ENCODE measurements at regions not wholly inside any gene's neighbourhood (a gene's known extent, or its start where the extent isn't known, plus 50 kb on each side); places are given as distances from the start of the nearest gene placed in this dataset.

DNA sequence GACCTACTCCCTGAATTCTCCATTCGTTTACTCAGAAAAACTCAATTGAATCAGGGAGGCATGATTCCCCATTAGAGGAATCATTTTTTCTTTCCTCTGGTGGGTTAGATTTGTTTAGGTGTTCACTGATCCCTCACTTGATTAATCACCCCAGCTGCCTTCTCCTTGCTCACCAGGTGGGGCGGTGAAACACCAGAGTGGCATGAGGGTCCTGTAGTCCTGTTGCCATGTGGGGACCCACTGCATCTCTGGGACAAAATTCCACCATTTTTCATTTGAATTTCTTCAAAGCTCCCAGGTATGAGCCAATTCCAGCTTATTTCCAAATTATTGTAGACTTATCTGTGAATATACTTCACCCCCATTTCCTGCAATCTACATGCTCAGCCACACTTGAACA lies 462.7 kb upstream of the ZNF507 start:
- H3K27me3 ChIP-seq (ENCODE audit: insufficient read depth): no peaks in the 10 kb centered on the region
- H3K36me3 ChIP-seq (replicated peaks in 1 of 2; ENCODE audit: control insufficient read depth in 1 of 2, insufficient read depth in 2 of 2, low read length in 1 of 2): no peaks in the 10 kb centered on the region
- no peak overlapping the region for H3K9ac ChIP-seq
- H3K4me3 ChIP-seq (ENCODE audit: low read depth in 2 of 2, low read length in 1 of 2): no peak overlapping the region
- H3F3A ChIP-seq (replicated peaks; ENCODE audit: insufficient read depth): no peaks in the 10 kb centered on the region
- 18% methylated on average over 2 of the region's 2 CpGs for WGBS (ENCODE audit: low lambda C conversion rate)
- H4K20me1 ChIP-seq (ENCODE audit: insufficient read depth): no peaks in the 10 kb centered on the region
- H3K27ac ChIP-seq (ENCODE audit: low read depth in 2 of 2, low read length in 1 of 2): no peak overlapping the region
- no peaks in the 10 kb centered on the region for H3K4me1 ChIP-seq (ENCODE audit: control insufficient read depth in 1 of 2, insufficient read depth in 2 of 2, low read depth in 1 of 2, low read length in 1 of 2)
- H3K9me3 ChIP-seq: no peaks in the 10 kb centered on the region
- no peak overlapping the region for H3K4me2 ChIP-seq
- no peaks in the 10 kb centered on the region for H3K79me2 ChIP-seq (ENCODE audit: insufficient read depth)
- H2AFZ ChIP-seq (ENCODE audit: low read depth): no peak overlapping the region
- no peaks in the 10 kb centered on the region for H3K9me2 ChIP-seq
- POLR2A ChIA-PET: no interaction called here
- DNase-seq: no peak
- TF ChIP-seq GATA2 (CRISPR knock-in tag; IDR thresholded peaks at IDR 0.05) (no peak), RCOR1 (IDR thresholded peaks at IDR 0.05; ENCODE audit: low read length) (no peak), TCF12 (IDR thresholded peaks at IDR 0.05) (no peak), MXI1 (IDR thresholded peaks at IDR 0.05; ENCODE audit: low read depth, low read length) (no peak), SMC3 (IDR thresholded peaks at IDR 0.05; ENCODE audit: low read depth, low read length) (no peak), POLR2AphosphoS5 (IDR thresholded peaks at IDR 0.05; ENCODE audit: low read depth, low read length) (no peak), NRF1 (IDR thresholded peaks at IDR 0.05; ENCODE audit: low read depth, low read length) (no peak), FOXM1 (IDR thresholded peaks at IDR 0.05; ENCODE audit: low read depth) (no peak), RAD21 (IDR thresholded peaks at IDR 0.05; ENCODE audit: low read length) (no peak), REST (IDR thresholded peaks at IDR 0.05; ENCODE audit: low read depth, low read length) (no peak), YY1 (IDR thresholded peaks at IDR 0.05; ENCODE audit: low read depth) (no peak), USF2 (IDR thresholded peaks at IDR 0.05; ENCODE audit: borderline replicate concordance, low read depth, low read length) (no peak), JUND (IDR thresholded peaks at IDR 0.05) (no peak), TAF1 (IDR thresholded peaks at IDR 0.05; ENCODE audit: borderline replicate concordance, low read depth, low read length) (no peak), RXRA (IDR thresholded peaks at IDR 0.05; ENCODE audit: borderline replicate concordance, low read depth) (no peak)
- TF ChIP-seq, protein P1, sequence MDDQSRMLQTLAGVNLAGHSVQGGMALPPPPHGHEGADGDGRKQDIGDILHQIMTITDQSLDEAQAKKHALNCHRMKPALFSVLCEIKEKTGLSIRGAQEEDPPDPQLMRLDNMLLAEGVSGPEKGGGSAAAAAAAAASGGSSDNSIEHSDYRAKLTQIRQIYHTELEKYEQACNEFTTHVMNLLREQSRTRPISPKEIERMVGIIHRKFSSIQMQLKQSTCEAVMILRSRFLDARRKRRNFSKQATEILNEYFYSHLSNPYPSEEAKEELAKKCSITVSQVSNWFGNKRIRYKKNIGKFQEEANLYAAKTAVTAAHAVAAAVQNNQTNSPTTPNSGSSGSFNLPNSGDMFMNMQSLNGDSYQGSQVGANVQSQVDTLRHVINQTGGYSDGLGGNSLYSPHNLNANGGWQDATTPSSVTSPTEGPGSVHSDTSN (IDR thresholded peaks at IDR 0.05): no peak
- TF ChIP-seq, protein P2, sequence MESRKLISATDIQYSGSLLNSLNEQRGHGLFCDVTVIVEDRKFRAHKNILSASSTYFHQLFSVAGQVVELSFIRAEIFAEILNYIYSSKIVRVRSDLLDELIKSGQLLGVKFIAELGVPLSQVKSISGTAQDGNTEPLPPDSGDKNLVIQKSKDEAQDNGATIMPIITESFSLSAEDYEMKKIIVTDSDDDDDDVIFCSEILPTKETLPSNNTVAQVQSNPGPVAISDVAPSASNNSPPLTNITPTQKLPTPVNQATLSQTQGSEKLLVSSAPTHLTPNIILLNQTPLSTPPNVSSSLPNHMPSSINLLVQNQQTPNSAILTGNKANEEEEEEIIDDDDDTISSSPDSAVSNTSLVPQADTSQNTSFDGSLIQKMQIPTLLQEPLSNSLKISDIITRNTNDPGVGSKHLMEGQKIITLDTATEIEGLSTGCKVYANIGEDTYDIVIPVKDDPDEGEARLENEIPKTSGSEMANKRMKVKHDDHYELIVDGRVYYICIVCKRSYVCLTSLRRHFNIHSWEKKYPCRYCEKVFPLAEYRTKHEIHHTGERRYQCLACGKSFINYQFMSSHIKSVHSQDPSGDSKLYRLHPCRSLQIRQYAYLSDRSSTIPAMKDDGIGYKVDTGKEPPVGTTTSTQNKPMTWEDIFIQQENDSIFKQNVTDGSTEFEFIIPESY (IDR thresholded peaks at IDR 0.05; ENCODE audit: borderline replicate concordance, low read depth): no peak
- TF ChIP-seq, protein P3, sequence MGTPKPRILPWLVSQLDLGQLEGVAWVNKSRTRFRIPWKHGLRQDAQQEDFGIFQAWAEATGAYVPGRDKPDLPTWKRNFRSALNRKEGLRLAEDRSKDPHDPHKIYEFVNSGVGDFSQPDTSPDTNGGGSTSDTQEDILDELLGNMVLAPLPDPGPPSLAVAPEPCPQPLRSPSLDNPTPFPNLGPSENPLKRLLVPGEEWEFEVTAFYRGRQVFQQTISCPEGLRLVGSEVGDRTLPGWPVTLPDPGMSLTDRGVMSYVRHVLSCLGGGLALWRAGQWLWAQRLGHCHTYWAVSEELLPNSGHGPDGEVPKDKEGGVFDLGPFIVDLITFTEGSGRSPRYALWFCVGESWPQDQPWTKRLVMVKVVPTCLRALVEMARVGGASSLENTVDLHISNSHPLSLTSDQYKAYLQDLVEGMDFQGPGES (IDR thresholded peaks at IDR 0.05; ENCODE audit: low read depth, low read length): no peak
- CTCF ChIA-PET: interaction anchor here (1.4 kb wide), 1 partner anchor 22 kb away, joined by 3 read pairs; no protein-coding TSS in a partner anchor

Data from SK-N-SH (cell line).